GM13976 (cell line): ENCODE measurements at regions not wholly inside any gene's neighbourhood (a gene's known extent, or its start where the extent isn't known, plus 50 kb on each side); places are given as distances from the start of the nearest gene placed in this dataset.

ENCODE experiments used
- DNase-seq: peaks from one replicate; pipeline ENCODE4 v3.0.0; 2012; ENCODE audit warnings: low spot score
- CTCF ChIP-seq: IDR thresholded peaks from 2 replicates; pipeline ENCODE4 v1.5.1; 2012; ENCODE audit warnings: borderline replicate concordance, mild to moderate bottlenecking; ENCODE audit not compliant: insufficient read depth; ENCODE audit errors: extremely low read depth, missing control alignments, control extremely low read depth
- in situ Hi-C: fragments of 300-500 bp; cut with MboI; formaldehyde crosslinking; loops from one replicate; pipeline ENCODE4 v1.12.0; 2022; ENCODE audit warnings: low sequenced_read_pairs, mixed read lengths, inconsistent platforms; ENCODE audit not compliant: unreplicated experiment

DNA sequence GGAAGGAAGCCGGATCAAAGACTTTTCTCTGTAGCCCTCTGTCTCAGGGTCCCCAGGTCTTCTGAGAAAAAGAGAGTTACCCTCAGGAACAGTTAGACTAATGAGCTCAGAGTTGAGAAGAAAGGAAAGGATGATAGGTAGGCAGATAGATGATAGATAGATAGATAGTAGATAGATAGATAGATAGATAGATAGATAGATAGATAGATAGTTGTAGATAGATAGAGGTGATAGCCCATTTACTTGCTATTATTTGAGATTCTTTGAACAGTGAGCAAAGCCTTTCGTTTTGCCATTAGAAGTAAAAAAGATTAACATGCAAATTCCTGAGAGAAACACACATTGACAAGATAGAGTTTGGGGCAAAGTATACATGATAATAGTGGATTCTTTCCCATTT, 86.9 kb upstream of the KIT start:
- in situ Hi-C loops: no loop called here
- no peak for TF ChIP-seq CTCF
- no peak for DNase-seq

DNA sequence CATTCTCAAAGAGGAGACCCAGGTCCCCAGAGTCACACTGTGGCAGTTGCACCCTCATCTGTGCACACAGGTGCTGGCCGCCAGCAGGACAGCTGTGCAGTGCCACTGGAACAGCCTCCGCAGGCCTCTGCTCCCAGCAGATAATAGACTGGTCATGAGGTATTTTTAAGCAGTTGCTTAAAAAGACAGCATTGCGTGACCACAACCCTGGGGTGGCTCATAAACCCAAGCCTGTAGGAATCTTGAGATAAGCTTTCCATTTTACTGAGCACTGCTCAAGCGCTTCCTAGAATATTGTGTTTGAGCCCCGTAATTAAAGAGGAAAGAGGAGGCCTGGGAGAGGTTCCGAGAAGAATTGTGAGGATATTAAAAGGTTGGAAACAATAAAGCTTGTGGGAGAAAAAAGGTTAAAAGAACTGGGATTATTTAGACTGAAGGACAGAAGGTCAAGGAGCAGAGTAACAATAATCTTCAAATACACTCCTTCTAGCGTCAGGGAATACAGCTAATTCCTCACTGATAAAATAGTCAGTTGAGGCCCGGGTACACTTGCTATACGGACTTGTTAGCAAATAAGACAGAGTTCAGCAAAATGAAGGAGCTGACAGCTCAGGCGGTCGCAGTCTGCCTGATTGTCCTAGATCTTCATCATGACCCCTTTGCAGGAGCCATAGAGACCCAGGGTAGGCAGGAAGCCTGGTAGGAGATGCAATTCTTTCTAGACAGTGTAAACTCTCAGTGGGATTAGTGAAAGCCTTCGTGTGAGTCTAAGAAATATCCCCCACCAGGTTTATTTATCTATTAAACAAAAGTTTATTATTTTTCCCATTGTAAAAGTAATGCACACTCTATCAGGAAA, 86.2 kb upstream of the KIT start:
- in situ Hi-C loops: no loop called here

GRCh38 chr4:54572152-54572542, 85.6 kb upstream of the KIT start:
- no peak for DNase-seq
- TF ChIP-seq CTCF: no peak
- in situ Hi-C loops: no loop called here

More for the DNA sequence above, 86.2 kb upstream of the KIT start:
- TF ChIP-seq CTCF: no peak
- no peak for DNase-seq

DNA sequence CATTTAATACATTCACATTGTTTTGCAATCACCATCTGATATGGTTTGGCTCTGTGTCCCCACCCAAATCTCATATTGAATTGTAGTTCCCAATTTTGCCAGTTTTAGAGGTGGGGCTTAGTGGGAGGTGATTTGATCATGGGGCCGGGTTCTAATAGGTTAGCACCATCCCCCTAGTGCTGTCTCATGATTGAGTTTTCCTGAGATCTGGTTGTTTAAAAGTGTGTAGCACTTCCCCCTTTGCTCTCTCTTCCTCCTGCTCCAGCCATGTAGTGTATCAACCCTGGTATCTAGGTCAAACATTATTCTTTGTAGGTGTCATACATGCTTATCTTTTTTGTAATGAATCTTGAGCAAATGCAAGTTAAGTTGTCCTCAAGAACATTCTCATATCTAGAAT, 83.3 kb upstream of the KIT start:
- in situ Hi-C loops: no loop called here
- TF ChIP-seq CTCF: no peak
- no peak for DNase-seq

DNA sequence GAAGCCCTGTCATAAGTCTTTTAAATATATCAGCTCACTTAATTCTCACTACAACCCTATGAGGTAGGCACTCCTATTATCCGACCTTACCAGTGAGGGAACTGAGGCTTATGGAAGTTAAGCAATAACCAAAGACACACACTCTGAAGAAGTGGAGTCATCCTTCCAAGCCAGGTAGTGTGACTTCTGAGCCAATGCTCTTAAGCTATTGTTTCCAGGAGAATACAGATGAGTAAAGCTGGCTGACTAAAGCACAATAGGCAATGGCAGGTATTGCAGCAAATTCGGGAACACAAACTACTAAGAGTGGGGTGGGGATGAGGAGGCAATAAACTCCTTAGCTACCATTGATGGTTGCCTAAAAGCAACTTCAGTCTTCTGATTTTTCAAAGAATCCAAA, 81.8 kb upstream of the KIT start:
- no peak for TF ChIP-seq CTCF
- no peak for DNase-seq
- in situ Hi-C loops: no loop called here

DNA sequence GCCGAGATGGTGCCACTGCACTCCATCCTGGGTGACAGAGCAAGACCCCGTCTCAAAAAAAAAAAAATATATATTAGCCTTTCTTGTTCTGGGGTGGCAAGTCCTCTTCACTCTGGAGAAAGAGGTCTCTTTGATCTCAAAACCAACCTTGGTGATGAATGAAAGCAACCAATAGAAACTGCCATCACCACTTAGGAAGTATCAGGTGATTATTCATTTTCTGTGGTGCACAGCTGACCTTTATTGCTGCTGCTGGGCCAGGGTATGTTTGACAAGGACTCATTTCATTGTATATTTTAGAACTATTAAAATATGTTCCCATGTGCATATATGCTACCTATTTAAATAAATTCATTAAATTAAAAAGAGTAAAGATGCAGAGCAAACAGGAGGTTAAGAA, 76.0 kb upstream of the KIT start:
- no peak for TF ChIP-seq CTCF
- no peak for DNase-seq
- in situ Hi-C loops: no loop called here
